H9 (cell line): ENCODE measurements at regions not wholly inside any gene's neighbourhood (a gene's known extent, or its start where the extent isn't known, plus 50 kb on each side); places are given as distances from the start of the nearest gene placed in this dataset.
A peak's percentile ranks its signal among the peaks of the same experiment; 100 is the strongest.

Source experiments
- DNase-seq: peaks from one replicate; pipeline ENCODE4 v3.0.0-alpha.2; 2017
- H2AFZ ChIP-seq: one replicate; pipeline ENCODE4 v1.6.1; 2013; ENCODE audit warnings: mild to moderate bottlenecking, low read length, control low read depth, moderate library complexity
- H2AK5ac ChIP-seq: 2 replicates; pipeline ENCODE4 v1.6.1; 2013; ENCODE audit warnings: low read length, control low read depth, mixed read lengths; ENCODE audit not compliant: insufficient read length
- H2BK120ac ChIP-seq: one replicate; pipeline ENCODE4 v1.6.1; 2013; ENCODE audit warnings: low read depth, mild to moderate bottlenecking, low read length, control low read depth, inconsistent platforms; ENCODE audit not compliant: poor library complexity, severe bottlenecking
- H2BK12ac ChIP-seq: 2 replicates; pipeline ENCODE4 v1.6.1; 2013; ENCODE audit warnings: low read length, control low read depth, mixed read lengths, low read depth; ENCODE audit not compliant: insufficient read length
- H2BK15ac ChIP-seq: 2 replicates; pipeline ENCODE4 v1.6.1; 2013; ENCODE audit warnings: low read depth, low read length, control low read depth
- H2BK20ac ChIP-seq: one replicate; pipeline ENCODE4 v1.6.1; 2013; ENCODE audit warnings: low read depth, mild to moderate bottlenecking, low read length, control low read depth, inconsistent platforms; ENCODE audit not compliant: poor library complexity, severe bottlenecking
- H2BK5ac ChIP-seq: 2 replicates; pipeline ENCODE4 v1.6.1; 2013; ENCODE audit warnings: low read length, control low read depth, mixed read lengths; ENCODE audit not compliant: insufficient read length
- H3K14ac ChIP-seq: 2 replicates; pipeline ENCODE4 v1.6.1; 2013; ENCODE audit warnings: low read length, control low read depth; ENCODE audit not compliant: insufficient read depth
- H3K18ac ChIP-seq: 2 replicates; pipeline ENCODE4 v1.6.1; 2013; ENCODE audit warnings: low read depth, mild to moderate bottlenecking, mixed read lengths, low read length, control low read depth; ENCODE audit not compliant: insufficient read length
- H3K23ac ChIP-seq: 2 replicates; pipeline ENCODE4 v1.6.1; 2013; ENCODE audit warnings: low read length, control low read depth, mixed read lengths, low read depth; ENCODE audit not compliant: insufficient read length
- H3K23me2 ChIP-seq: 2 replicates; pipeline ENCODE4 v1.6.1; 2013; ENCODE audit warnings: low read depth, mild to moderate bottlenecking, mixed read lengths, low read length, control low read depth; ENCODE audit not compliant: insufficient read length, poor library complexity, severe bottlenecking
- H3K27ac ChIP-seq: 2 replicates; pipeline ENCODE4 v1.5.1; 2013; ENCODE audit warnings: low read length, control low read depth, mixed read lengths, low read depth; ENCODE audit not compliant: insufficient read length
- H3K27me3 ChIP-seq: 2 replicates; pipeline ENCODE4 v1.6.1; 2013; ENCODE audit warnings: low read length, control low read depth, inconsistent platforms; ENCODE audit not compliant: insufficient read depth
- H3K4ac ChIP-seq: 2 replicates; pipeline ENCODE4 v1.6.1; 2013; ENCODE audit warnings: low read depth, mild to moderate bottlenecking, control low read depth, inconsistent platforms, low read length, moderate library complexity
- H3K4me1 ChIP-seq: 2 replicates; pipeline ENCODE4 v1.6.1; 2013; ENCODE audit warnings: low read length, control low read depth, inconsistent platforms; ENCODE audit not compliant: insufficient read depth
- H3K4me2 ChIP-seq: 2 replicates; pipeline ENCODE4 v1.6.1; 2013; ENCODE audit warnings: low read length, control low read depth, mixed read lengths; ENCODE audit not compliant: insufficient read length, insufficient read depth
- H3K56ac ChIP-seq: 2 replicates; pipeline ENCODE4 v1.6.1; 2013; ENCODE audit warnings: low read depth, mild to moderate bottlenecking, mixed read lengths, low read length, control low read depth; ENCODE audit not compliant: insufficient read length
- H3K79me1 ChIP-seq: 2 replicates; pipeline ENCODE4 v1.6.1; 2013; ENCODE audit warnings: low read depth, mild to moderate bottlenecking, moderate library complexity, low read length, control low read depth, inconsistent platforms; ENCODE audit not compliant: insufficient read depth, poor library complexity, severe bottlenecking
- H3K79me2 ChIP-seq: 2 replicates; pipeline ENCODE4 v1.6.1; 2013; ENCODE audit warnings: low read length, control low read depth, inconsistent platforms; ENCODE audit not compliant: insufficient read depth
- H3K9ac ChIP-seq: 2 replicates; pipeline ENCODE4 v1.6.1; 2013; ENCODE audit warnings: low read length, control low read depth, mixed read lengths; ENCODE audit not compliant: insufficient read length; ENCODE audit errors: extremely low read depth
- H3K9me3 ChIP-seq: one replicate; pipeline ENCODE4 v1.6.1; 2013; ENCODE audit warnings: low read depth, low read length, inconsistent platforms; ENCODE audit not compliant: control insufficient read depth
- H3T11ph ChIP-seq: one replicate; pipeline ENCODE4 v1.6.1; 2013; ENCODE audit warnings: mild to moderate bottlenecking, low read length, control low read depth, inconsistent platforms
- H4K20me1 ChIP-seq: one replicate; pipeline ENCODE4 v1.6.1; 2013; ENCODE audit not compliant: control insufficient read depth, insufficient read length, insufficient read depth
- H4K5ac ChIP-seq: 2 replicates; pipeline ENCODE4 v1.6.1; 2013; ENCODE audit warnings: low read depth, mild to moderate bottlenecking, mixed read lengths, low read length, control low read depth; ENCODE audit not compliant: insufficient read length
- H4K8ac ChIP-seq: replicated peaks from 2 replicates; pipeline ENCODE4 v1.6.1; 2013; ENCODE audit warnings: low read length, control low read depth, mixed read lengths, low read depth; ENCODE audit not compliant: insufficient read length
- H4K91ac ChIP-seq: 2 replicates; pipeline ENCODE4 v1.6.1; 2013; ENCODE audit warnings: low read depth, mild to moderate bottlenecking, moderate library complexity, mixed read lengths, low read length, control low read depth; ENCODE audit not compliant: insufficient read length
- H3K27ac Mint-ChIP-seq, 3 experiments: 2 replicates in 2 of 3; 3 replicates in 1 of 3; pipeline ENCODE4 v1.8.0; 2020 to 2021; ENCODE audit warnings: mixed read lengths in 3 of 3, mild to moderate bottlenecking in 1 of 3, moderate library complexity in 1 of 3
- H3K27me3 Mint-ChIP-seq: 2 replicates; pipeline ENCODE4 v1.8.0; 2021; ENCODE audit warnings: low read depth, mild to moderate bottlenecking, moderate library complexity, mixed read lengths
- H3K36me3 Mint-ChIP-seq, 3 experiments: 2 replicates in 2 of 3; 3 replicates in 1 of 3; pipeline ENCODE4 v1.8.0; 2020 to 2021; ENCODE audit warnings: low read depth in 3 of 3, mixed read lengths in 3 of 3; ENCODE audit not compliant: insufficient read depth in 1 of 3
- H3K4me1 Mint-ChIP-seq, 2 experiments: 2 replicates each; pipeline ENCODE4 v1.8.0; 2020; ENCODE audit warnings: mixed read lengths in 2 of 2
- H3K4me3 Mint-ChIP-seq, 2 experiments: 2 replicates in 1 of 2; 3 replicates in 1 of 2; pipeline ENCODE4 v1.8.0; 2020 to 2021; ENCODE audit warnings: mild to moderate bottlenecking in 2 of 2, mixed read lengths in 2 of 2, moderate library complexity in 1 of 2
- H3K9me3 Mint-ChIP-seq, 2 experiments: 2 replicates in 1 of 2; 3 replicates in 1 of 2; pipeline ENCODE4 v1.8.0; 2020; ENCODE audit warnings: mild to moderate bottlenecking in 2 of 2, mixed read lengths in 2 of 2, moderate library complexity in 1 of 2
- CTCF ChIP-seq: fragments of 200-600 bp; sonication (generic); conservative IDR thresholded peaks from 3 replicates; pipeline ENCODE4 v1.8.0; 2021; ENCODE audit warnings: antibody characterized with exemption, mild to moderate bottlenecking
- WGBS: extraction: QIAGEN DNeasy Blood & Tissue Kit; methylation state at CpG from one replicate; pipeline ENCODE4 v1.1.7; 2013; ENCODE audit warnings: missing lambda C conversion rate, low lambda C conversion rate, mixed read lengths; ENCODE audit not compliant: insufficient read length; ENCODE audit errors: extremely low coverage; 5-methylcytosine and 5-hydroxymethylcytosine counted together

- Histone ChIP-seq H3K79me2 (no peaks in the 10 kb centered on the region), H3K23me2 (no peaks in the 10 kb centered on the region), H3K56ac (no peak overlapping the region), H2AK5ac (no peak overlapping the region), H2AFZ (no peak overlapping the region), H3K9me3 (no peaks in the 10 kb centered on the region), H2BK12ac (no peak overlapping the region), H3T11ph (no peak overlapping the region), H4K20me1 (no peaks in the 10 kb centered on the region), H3K23ac (no peak overlapping the region), H3K27ac (no peak overlapping the region), H3K4me1 (no peaks in the 10 kb centered on the region), H3K4me2 (no peak overlapping the region), H2BK20ac (no peak overlapping the region), H2BK15ac (no peak overlapping the region), H4K5ac (no peak overlapping the region), H3K4ac (no peak overlapping the region), H4K91ac (no peak overlapping the region), H3K18ac (no peak overlapping the region), H3K27me3 (no peaks in the 10 kb centered on the region; the same call in 1 of the 2 replicates), H2BK5ac (no peak overlapping the region), H3K14ac (no peak overlapping the region), H3K79me1 (no peaks in the 10 kb centered on the region), H3K9ac (no peak overlapping the region), H2BK120ac (no peak overlapping the region), H4K8ac (no peak overlapping the region)
- no peak for TF ChIP-seq CTCF
- Mint-ChIP-seq H3K36me3 (no peaks in the 10 kb centered on the region), H3K4me1 (peaks cover 18 to 30% of the 10 kb centered on the region in 2 experiments), H3K27me3 (peaks cover 13% of the 10 kb centered on the region), H3K9me3 (no peaks in the 10 kb centered on the region; a peak in 1 of 5 replicates), H3K4me3 (no peak overlapping the region), H3K27ac (no peak overlapping the region)
- peak; percentile 14 for DNase-seq
- no CpG with 5 or more reads among the region's 9 CpGs for WGBS
Measured at GRCh38 chr14:94685681-94686485, 73.7 kb downstream of the SERPINA3 start.
